Gastrocnemius medialis (tissue), 4 donors: ENCODE measurements at regions not wholly inside any gene's neighbourhood (a gene's known extent, or its start where the extent isn't known, plus 50 kb on each side); places are given as distances from the start of the nearest gene placed in this dataset.

ENCODE experiments used
- ATAC-seq, 2 donors: fragments of 150-250 bp; one replicate each; pipeline ENCODE4 v1.9.1; 2016
- DNase-seq, 2 donors: peaks; one replicate each; pipeline ENCODE4 v3.0.0-alpha.2; 2019
- H3K27ac ChIP-seq, 4 donors: fragments of 200-600 bp; sonication (generic); 1 replicate in 1 of 4; 2 replicates in 3 of 4; pipeline ENCODE4 v1.5.1; 2016 to 2018; ENCODE audit warnings: mild to moderate bottlenecking in 2 of 4, moderate library complexity in 1 of 4
- H3K27me3 ChIP-seq, 3 donors: fragments of 200-600 bp; sonication (generic) in 2 of 3; 1 replicate in 1 of 3; 2 replicates in 2 of 3; pipeline versions ENCODE4 v1.5.1 to v1.6.0; 2016 to 2019; ENCODE audit warnings: mild to moderate bottlenecking in 1 of 3, moderate library complexity in 1 of 3
- H3K36me3 ChIP-seq, 2 donors: fragments of 200-600 bp; sonication (generic) in 1 of 2; one replicate each; pipeline ENCODE4 v1.5.1; 2017 to 2018
- H3K4me1 ChIP-seq, 2 donors: fragments of 200-600 bp; sonication (generic) in 1 of 2; one replicate each; pipeline ENCODE4 v1.5.1; 2016 to 2017; ENCODE audit warnings: mild to moderate bottlenecking in 2 of 2
- H3K4me3 ChIP-seq, 4 donors: fragments of 200-600 bp; sonication (generic) in 3 of 4; 1 replicate in 1 of 4; 2 replicates in 3 of 4; pipeline ENCODE4 v1.5.1; 2016 to 2019; ENCODE audit warnings: mild to moderate bottlenecking in 2 of 4
- H3K9me3 ChIP-seq, 3 donors: fragments of 200-600 bp; sonication (generic) in 2 of 3; 1 replicate in 1 of 3; 2 replicates in 2 of 3; pipeline ENCODE4 v1.5.1; 2016 to 2019
- POLR2A ChIP-seq, 2 donors: fragments of 450-650 bp; IDR thresholded peaks; one replicate each; pipeline ENCODE4 v1.6.1; 2017; ENCODE audit warnings: antibody characterized with exemption in 2 of 2, mild to moderate bottlenecking in 2 of 2, moderate library complexity in 2 of 2
- in situ Hi-C, 4 donors: fragments of 200-750 bp; cut with MboI; loops; one replicate each; pipeline versions ENCODE4 v1.15.0 to v1.8.0; 2017; ENCODE audit warnings: low sequenced_read_pairs in 4 of 4
- intact Hi-C: fragments of 100-400 bp; cut with DNase I; formaldehyde crosslinking; loops from one replicate; pipeline ENCODE4 v1.15.1; 2023; ENCODE audit warnings: low total_unique reads
- TF ChIP-seq, protein P1 (sequence below), 5 experiments: fragments of 450-650 bp in 3 of 5; fragments of 200-600 bp in 2 of 5; sonication (generic) in 2 of 5; IDR thresholded peaks in 4 of 5; conservative IDR thresholded peaks in 1 of 5; 1 replicate in 4 of 5; 2 replicates in 1 of 5; pipeline ENCODE4 v1.5.1; 2016 to 2019; ENCODE audit warnings: antibody characterized with exemption in 5 of 5, mild to moderate bottlenecking in 3 of 5, moderate library complexity in 3 of 5

DNA sequence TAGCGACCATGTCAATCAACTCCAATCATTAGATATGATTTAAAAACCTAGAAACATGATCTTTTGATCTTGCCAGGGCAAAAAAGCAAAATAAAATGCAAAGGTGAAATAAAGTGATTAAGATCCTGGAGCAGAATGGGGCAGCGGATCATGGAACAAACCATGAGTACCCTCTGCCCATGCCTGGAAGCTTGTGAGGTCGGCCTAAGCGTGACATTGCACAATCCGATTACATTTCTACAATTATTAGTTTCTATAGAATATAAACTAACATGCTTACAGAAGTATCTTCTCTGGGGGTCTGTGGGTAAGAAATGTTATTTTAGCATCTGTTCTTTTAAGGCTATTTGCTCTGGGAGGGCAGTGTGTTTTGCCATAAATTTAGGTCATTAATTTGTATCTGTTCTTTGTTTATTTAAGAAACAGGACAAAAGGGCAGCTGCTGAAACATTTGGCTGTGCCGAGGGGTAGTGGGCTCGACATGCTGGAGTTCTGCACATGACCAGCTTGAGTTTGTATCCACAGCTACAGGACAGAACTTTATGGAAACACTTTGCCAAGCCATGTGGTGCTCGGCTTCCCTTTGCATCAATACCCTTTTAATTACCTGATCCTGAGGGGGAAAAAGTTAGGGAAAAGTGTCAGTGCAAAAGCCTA is 55.9 kb downstream of the ZBTB18 start:
- H3K27ac ChIP-seq: no peak overlapping the region
- H3K4me1 ChIP-seq: no peaks in the 10 kb centered on the region
- H3K4me3 ChIP-seq: no peak overlapping the region
- H3K27me3 ChIP-seq: peaks cover 0 to 3% (median 0%) of the 10 kb centered on the region in 3 donors
- ATAC-seq (no peak), DNase-seq (no peak)
- in situ Hi-C loops (no loop called here), intact Hi-C loops (no loop called here)
- TF ChIP-seq, protein P1, sequence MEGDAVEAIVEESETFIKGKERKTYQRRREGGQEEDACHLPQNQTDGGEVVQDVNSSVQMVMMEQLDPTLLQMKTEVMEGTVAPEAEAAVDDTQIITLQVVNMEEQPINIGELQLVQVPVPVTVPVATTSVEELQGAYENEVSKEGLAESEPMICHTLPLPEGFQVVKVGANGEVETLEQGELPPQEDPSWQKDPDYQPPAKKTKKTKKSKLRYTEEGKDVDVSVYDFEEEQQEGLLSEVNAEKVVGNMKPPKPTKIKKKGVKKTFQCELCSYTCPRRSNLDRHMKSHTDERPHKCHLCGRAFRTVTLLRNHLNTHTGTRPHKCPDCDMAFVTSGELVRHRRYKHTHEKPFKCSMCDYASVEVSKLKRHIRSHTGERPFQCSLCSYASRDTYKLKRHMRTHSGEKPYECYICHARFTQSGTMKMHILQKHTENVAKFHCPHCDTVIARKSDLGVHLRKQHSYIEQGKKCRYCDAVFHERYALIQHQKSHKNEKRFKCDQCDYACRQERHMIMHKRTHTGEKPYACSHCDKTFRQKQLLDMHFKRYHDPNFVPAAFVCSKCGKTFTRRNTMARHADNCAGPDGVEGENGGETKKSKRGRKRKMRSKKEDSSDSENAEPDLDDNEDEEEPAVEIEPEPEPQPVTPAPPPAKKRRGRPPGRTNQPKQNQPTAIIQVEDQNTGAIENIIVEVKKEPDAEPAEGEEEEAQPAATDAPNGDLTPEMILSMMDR (IDR thresholded peaks at IDR 0.05 in 4 of 5, conservative IDR thresholded peaks at IDR 0.05 in 1 of 5): no peak
- no peak for TF ChIP-seq POLR2A (IDR thresholded peaks at IDR 0.05)
- H3K36me3 ChIP-seq: no peaks in the 10 kb centered on the region
- H3K9me3 ChIP-seq: no peaks in the 10 kb centered on the region

DNA sequence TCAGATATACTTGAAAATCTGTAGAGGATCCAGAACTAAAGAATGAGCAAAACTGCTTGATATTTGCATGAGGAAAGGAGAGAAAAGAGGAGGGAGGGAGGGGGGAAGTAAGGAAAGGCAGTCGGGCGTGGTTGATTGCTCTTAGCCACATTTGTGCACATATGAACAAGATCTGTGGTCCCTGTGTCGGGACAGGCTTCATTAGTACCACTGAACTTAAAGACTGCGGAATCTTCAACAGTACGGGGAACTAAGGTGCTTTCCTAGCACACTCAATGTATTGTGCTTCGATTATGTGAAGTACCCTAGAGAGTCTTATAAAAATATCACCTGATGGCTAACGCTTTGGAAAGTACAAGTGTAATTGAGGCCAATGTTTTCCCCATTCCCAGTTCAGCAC is 59.9 kb downstream of the ZBTB18 start:
- ATAC-seq (no peak), DNase-seq (no peak)
- no peak overlapping the region for H3K4me3 ChIP-seq
- no peak overlapping the region for H3K27ac ChIP-seq
- intact Hi-C loops: no loop called here
- H3K4me1 ChIP-seq: no peaks in the 10 kb centered on the region
- TF ChIP-seq POLR2A (IDR thresholded peaks at IDR 0.05): no peak
- TF ChIP-seq, protein P1 (IDR thresholded peaks at IDR 0.05 in 4 of 5, conservative IDR thresholded peaks at IDR 0.05 in 1 of 5): no peak
- no peaks in the 10 kb centered on the region for H3K27me3 ChIP-seq
- no peaks in the 10 kb centered on the region for H3K9me3 ChIP-seq
- no peaks in the 10 kb centered on the region for H3K36me3 ChIP-seq
- in situ Hi-C loops: no loop called here

DNA sequence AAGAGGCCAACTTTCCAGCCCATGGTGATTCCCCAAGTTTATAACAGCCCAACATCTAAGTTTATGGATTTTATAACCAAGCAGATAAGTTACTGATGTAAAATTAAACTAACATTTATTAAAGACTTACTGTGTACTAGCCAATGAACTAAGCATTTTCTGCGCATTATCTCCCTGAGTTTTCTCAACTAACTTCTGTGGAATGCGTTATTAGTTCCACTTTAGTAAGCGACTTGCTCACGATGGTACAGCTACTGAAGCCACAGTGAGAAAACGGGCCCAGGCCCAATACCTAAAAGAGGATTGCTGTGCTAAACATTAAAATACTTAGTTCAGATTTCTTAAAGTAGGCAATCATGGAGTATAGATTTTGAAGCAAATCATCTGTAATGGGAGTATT is 61.0 kb downstream of the ZBTB18 start:
- Histone ChIP-seq H3K4me1 (no peaks in the 10 kb centered on the region), H3K27me3 (no peaks in the 10 kb centered on the region), H3K27ac (no peak overlapping the region), H3K4me3 (no peak overlapping the region), H3K9me3 (no peaks in the 10 kb centered on the region), H3K36me3 (no peaks in the 10 kb centered on the region)
- DNase-seq (no peak), ATAC-seq (no peak)
- in situ Hi-C loops (no loop called here), intact Hi-C loops (no loop called here)
- TF ChIP-seq POLR2A (IDR thresholded peaks at IDR 0.05): no peak
- TF ChIP-seq, protein P1 (IDR thresholded peaks at IDR 0.05 in 4 of 5, conservative IDR thresholded peaks at IDR 0.05 in 1 of 5): no peak

DNA sequence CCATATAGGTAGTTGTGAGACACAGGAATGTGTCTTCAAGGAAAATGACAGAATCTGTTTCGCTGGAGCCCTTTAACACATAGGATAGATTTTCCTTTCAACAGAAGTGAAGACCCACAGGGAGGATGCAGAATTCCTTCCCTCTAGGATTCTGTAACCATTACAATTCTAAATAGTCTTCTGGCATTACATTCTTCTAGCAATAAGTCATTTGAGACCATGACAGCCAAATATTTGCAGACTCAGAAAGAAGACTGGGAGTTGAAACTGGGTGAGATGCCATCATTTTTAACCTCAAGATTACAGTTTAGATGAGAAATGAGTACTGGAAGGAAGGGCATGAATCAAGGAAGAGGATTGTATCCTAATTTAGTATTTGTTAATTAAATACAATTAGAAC is 61.6 kb downstream of the ZBTB18 start:
- no peaks in the 10 kb centered on the region for H3K27me3 ChIP-seq
- H3K36me3 ChIP-seq: no peaks in the 10 kb centered on the region
- in situ Hi-C loops (no loop called here), intact Hi-C loops (no loop called here)
- no peak for ATAC-seq
- H3K27ac ChIP-seq: no peak overlapping the region
- TF ChIP-seq POLR2A (IDR thresholded peaks at IDR 0.05): no peak
- TF ChIP-seq, protein P1 (IDR thresholded peaks at IDR 0.05 in 4 of 5, conservative IDR thresholded peaks at IDR 0.05 in 1 of 5): no peak
- no peaks in the 10 kb centered on the region for H3K9me3 ChIP-seq
- no peak for DNase-seq
- no peak overlapping the region for H3K4me3 ChIP-seq
- no peaks in the 10 kb centered on the region for H3K4me1 ChIP-seq
